HepG2 (cell line): ENCODE measurements at regions not wholly inside any gene's neighbourhood (a gene's known extent, or its start where the extent isn't known, plus 50 kb on each side); places are given as distances from the start of the nearest gene placed in this dataset.

ENCODE experiments used
- CTCF ChIP-seq: sonication (generic); formaldehyde crosslinking; IDR thresholded peaks from 2 replicates; pipeline ENCODE4 v1.5.0; 2020; ENCODE audit warnings: mild to moderate bottlenecking, missing genetic modification reagents, moderate library complexity
- MLX ChIP-seq: IDR thresholded peaks from 2 replicates; pipeline ENCODE4 v1.6.1; 2016
- ZNF18 ChIP-seq: sonication (generic); formaldehyde crosslinking; IDR thresholded peaks from 2 replicates; pipeline ENCODE4 v1.8.0; 2022; ENCODE audit warnings: mild to moderate bottlenecking, missing genetic modification reagents; ENCODE audit not compliant: insufficient replicate concordance
- ZNF775 ChIP-seq: sonication (generic); formaldehyde crosslinking; IDR thresholded peaks from 2 replicates; pipeline ENCODE4 v1.4.0; 2020; ENCODE audit warnings: missing genetic modification reagents, mild to moderate bottlenecking, moderate library complexity, borderline replicate concordance

- TF ChIP-seq CTCF = no peak
- no peak for TF ChIP-seq ZNF18 (CRISPR knock-in tag)
- no peak for TF ChIP-seq MLX (CRISPR knock-in tag)
- no peak for TF ChIP-seq ZNF775 (CRISPR knock-in tag)
These were observed 224.5 kb upstream of the NFIA start for GRCh38 chr1:60857851-60858250.
